HepG2 (cell line): ENCODE measurements at regions not wholly inside any gene's neighbourhood (a gene's known extent, or its start where the extent isn't known, plus 50 kb on each side); places are given as distances from the start of the nearest gene placed in this dataset.

Experiments
- ATAC-seq: fragments of 200-7000 bp; cut with Tn5 transposase; 3 replicates; pipeline ENCODE4 v1.9.1; 2020; ENCODE audit warnings: mild to moderate bottlenecking, moderate library complexity
- BruUV-seq: library from RNA; stranded (reverse); fragments of 400-500 nt; replicated peaks from 2 replicates; lab custom pipeline; 2021; lab: Mats Ljungman, UMichigan
- CTCF ChIA-PET: fragments of 300-600 bp; formaldehyde crosslinking; extraction: SDS; loops from one replicate; lab custom pipeline; 2021; ENCODE audit warnings: low total read pairs, inconsistent platforms, low intra/inter-chr PET ratio; lab: Yijun Ruan, JAX
- POLR2A ChIA-PET: fragments of 350-600 bp; sonication (Branson Sonifier 250); formaldehyde crosslinking; loops from one replicate; lab custom pipeline; 2020; ENCODE audit warnings: antibody characterized with exemption, inconsistent platforms; lab: Yijun Ruan, JAX
- DNase-seq: peaks from one replicate; pipeline ENCODE4 v3.0.0-alpha.2; 2015; ENCODE audit warnings: low spot score
- FAIRE-seq: peaks from 3 replicates; lab custom pipeline; 2011; peaks lifted over from hg19 to GRCh38; lab: Jason Lieb, UNC
- H2AFZ ChIP-seq: one replicate; pipeline ENCODE4 v1.6.1; 2011; ENCODE audit warnings: low read length, inconsistent platforms
- H3K27ac ChIP-seq: fragments of 300-600 bp; 3 replicates; pipeline ENCODE4 v1.8.0; 2011; ENCODE audit warnings: mixed run types, mild to moderate bottlenecking, mixed read lengths, low read length, inconsistent platforms; ENCODE audit not compliant: insufficient read depth; ENCODE audit errors: extremely low read length
- H3K27me3 ChIP-seq, 2 experiments: fragments of 200-600 bp in 1 of 2; 2 replicates in 1 of 2; 3 replicates in 1 of 2; pipeline versions ENCODE4 v1.6.0 to v1.8.0; 2011; ENCODE audit warnings: low read length in 2 of 2, mild to moderate bottlenecking in 2 of 2, moderate library complexity in 2 of 2, inconsistent platforms in 1 of 2; ENCODE audit not compliant: insufficient read depth in 2 of 2, control insufficient read depth in 1 of 2
- H3K36me3 ChIP-seq, 2 experiments: fragments of 200-600 bp in 1 of 2; replicated peaks in 1 of 2; 2 replicates in 1 of 2; 3 replicates in 1 of 2; pipeline versions ENCODE4 v1.5.1 to v1.8.0; 2011; ENCODE audit warnings: low read length in 2 of 2, inconsistent platforms in 1 of 2; ENCODE audit not compliant: insufficient read depth in 2 of 2, control insufficient read depth in 1 of 2
- H3K4me1 ChIP-seq: 2 replicates; pipeline ENCODE4 v1.5.1; 2012; ENCODE audit warnings: low read length, inconsistent platforms; ENCODE audit not compliant: insufficient read depth
- H3K4me2 ChIP-seq: 2 replicates; pipeline ENCODE4 v1.6.0; 2011; ENCODE audit warnings: low read depth, low read length, inconsistent platforms
- H3K4me3 ChIP-seq, 3 experiments: fragments of 200-600 bp in 1 of 3; sonication (generic), shearing (Covaris generic) in 1 of 3; replicated peaks in 1 of 3; 2 replicates each; pipeline ENCODE4 v1.5.1; 2011 to 2016; ENCODE audit warnings: low read length in 3 of 3, inconsistent platforms in 2 of 3, low read depth in 2 of 3, mild to moderate bottlenecking in 2 of 3, control low read depth in 1 of 3, mixed read lengths in 1 of 3; ENCODE audit not compliant: insufficient read depth in 1 of 3
- H3K79me2 ChIP-seq: one replicate; pipeline ENCODE4 v1.6.1; 2011; ENCODE audit warnings: low read length, inconsistent platforms; ENCODE audit not compliant: insufficient read depth
- H3K9ac ChIP-seq: 2 replicates; pipeline ENCODE4 v1.6.0; 2011; ENCODE audit warnings: mild to moderate bottlenecking, low read depth, low read length, inconsistent platforms; ENCODE audit not compliant: insufficient read depth
- H3K9me3 ChIP-seq: 2 replicates; pipeline ENCODE4 v1.5.1; 2012; ENCODE audit warnings: mild to moderate bottlenecking, low read length
- H4K20me1 ChIP-seq: 2 replicates; pipeline ENCODE4 v1.6.0; 2011; ENCODE audit warnings: inconsistent platforms, mild to moderate bottlenecking, low read length, moderate library complexity; ENCODE audit not compliant: insufficient read depth
- ATM ChIP-seq: fragments of 450-650 bp; IDR thresholded peaks from 2 replicates; pipeline ENCODE4 v1.7.1; 2017; ENCODE audit warnings: mild to moderate bottlenecking, borderline replicate concordance
- KIAA2018 ChIP-seq: sonication (generic); formaldehyde crosslinking; IDR thresholded peaks from 2 replicates; pipeline ENCODE4 v1.5.0; 2020; ENCODE audit warnings: mild to moderate bottlenecking, missing genetic modification reagents, borderline replicate concordance
- KLF15 ChIP-seq: sonication (generic); formaldehyde crosslinking; IDR thresholded peaks from 2 replicates; pipeline ENCODE4 v1.8.1; 2023; ENCODE audit warnings: borderline replicate concordance, mild to moderate bottlenecking, inconsistent platforms, missing genetic modification reagents, mixed read lengths
- NFRKB ChIP-seq: fragments of 450-650 bp; IDR thresholded peaks from 2 replicates; pipeline ENCODE4 v1.6.1; 2017
- NR3C1 ChIP-seq: sonication (generic); formaldehyde crosslinking; IDR thresholded peaks from 2 replicates; pipeline ENCODE4 v1.4.0; 2020; ENCODE audit warnings: missing genetic modification reagents
- NRL ChIP-seq: sonication (generic); formaldehyde crosslinking; IDR thresholded peaks from 2 replicates; pipeline ENCODE4 v1.5.0; 2020; ENCODE audit warnings: missing genetic modification reagents, mild to moderate bottlenecking, moderate library complexity, borderline replicate concordance
- RBM39 ChIP-seq: fragments of 200-400 bp; formaldehyde crosslinking; IDR thresholded peaks from one replicate; pipeline ENCODE4 v1.6.1; 2018; ENCODE audit warnings: antibody characterized with exemption, mild to moderate bottlenecking, low read depth, low read length; ENCODE audit not compliant: poor library complexity, severe bottlenecking
- SMC3 ChIP-seq: IDR thresholded peaks from 2 replicates; pipeline ENCODE4 v1.6.1; 2011; ENCODE audit warnings: low read length, improper control_type of control experiment
- TAF1 ChIP-seq: sonication (generic); formaldehyde crosslinking; IDR thresholded peaks from 2 replicates; pipeline ENCODE4 v1.4.0; 2020; ENCODE audit warnings: missing genetic modification reagents
- ZFP36L2 ChIP-seq: sonication (generic); formaldehyde crosslinking; IDR thresholded peaks from 2 replicates; pipeline ENCODE4 v1.4.0; 2020; ENCODE audit warnings: missing genetic modification reagents
- ZNF691 ChIP-seq: sonication (generic); formaldehyde crosslinking; IDR thresholded peaks from 2 replicates; pipeline ENCODE4 v1.4.0; 2020; ENCODE audit warnings: missing genetic modification reagents, low read depth, mild to moderate bottlenecking, borderline replicate concordance
- WGBS: methylation state at CpG from one replicate; pipeline ENCODE4 v1.1.6; 2017; ENCODE audit warnings: low lambda C conversion rate; 5-methylcytosine and 5-hydroxymethylcytosine counted together
- in situ Hi-C: cut with HindIII; loops from 2 replicates; pipeline ENCODE4 v1.10.0; 2017; ENCODE audit warnings: low pct_unique_long_range_greater_than_20kb; ENCODE audit not compliant: extremely low pct_ligation_motif_present
- intact Hi-C: fragments of 100-400 bp; cut with micrococcal nuclease; formaldehyde crosslinking; loops from one replicate; pipeline ENCODE4 v1.10.0; 2022; ENCODE audit not compliant: unreplicated experiment

DNA sequence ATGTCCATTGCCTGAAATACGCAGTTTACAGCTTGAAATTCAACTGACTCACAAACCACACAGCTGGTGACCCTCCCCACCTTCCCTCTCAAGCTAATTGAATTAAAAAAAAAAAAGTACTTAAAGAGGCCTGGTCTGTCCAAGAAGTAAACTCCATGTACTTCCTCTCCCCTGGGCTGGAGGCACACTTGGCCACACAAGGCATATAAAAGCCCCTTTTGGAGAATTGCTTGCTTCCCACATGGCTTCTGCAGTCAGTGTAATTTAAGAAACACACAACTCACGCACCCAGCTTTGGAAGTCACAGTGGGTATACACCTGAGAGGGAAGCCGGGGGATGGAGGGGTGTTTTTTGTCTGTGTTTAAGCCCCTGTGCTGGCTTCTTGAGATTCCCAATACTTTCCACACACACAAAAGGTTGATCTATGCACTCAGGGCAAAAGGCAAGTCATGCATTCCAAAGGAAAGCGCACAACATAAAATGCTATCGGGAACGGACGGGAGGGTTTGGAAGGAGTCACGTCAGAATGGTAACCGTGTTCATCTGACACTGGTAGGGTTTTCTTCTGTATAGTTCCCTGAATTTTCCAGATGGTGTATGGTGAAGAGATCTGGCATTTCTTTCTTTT is 106.6 kb upstream of the ALDH1A3 start:
- POLR2A ChIA-PET = no interaction called here
- Histone ChIP-seq H3K9me3 (no peaks in the 10 kb centered on the region), H3K4me1 (peaks cover 6% of the 10 kb centered on the region), H4K20me1 (no peaks in the 10 kb centered on the region), H3K4me3 (no peak overlapping the region), H3K27ac (no peak overlapping the region), H3K36me3 (no peaks in the 10 kb centered on the region), H3K4me2 (peak overlapping the region; percentile 1; the same call in 1 of the 2 replicates), H3K79me2 (no peaks in the 10 kb centered on the region), H3K27me3 (peaks cover 1 to 42% of the 10 kb centered on the region in 2 experiments; a peak in 4 of 5 replicates), H3K9ac (no peak overlapping the region), H2AFZ (no peak overlapping the region)
- no TSS peak for BruUV-seq
- in situ Hi-C loops = no loop called here
- intact Hi-C loops = no loop called here
- TF ChIP-seq TAF1 (CRISPR knock-in tag) (no peak), KIAA2018 (CRISPR knock-in tag) (no peak), ATM (no peak), SMC3 (no peak), NFRKB (no peak), NR3C1 (CRISPR knock-in tag) (no peak), KLF15 (CRISPR knock-in tag) (no peak), NRL (CRISPR knock-in tag) (no peak), ZFP36L2 (CRISPR knock-in tag) (no peak), ZNF691 (CRISPR knock-in tag) (no peak), RBM39 (no peak)
- FAIRE-seq = no peak
- 18% methylated on average over 9 of the region's 9 CpGs for WGBS
- no peak for ATAC-seq
- DNase-seq = no peak
- CTCF ChIA-PET = no interaction called here
